CD14-positive monocyte (primary cell): ENCODE measurements at regions not wholly inside any gene's neighbourhood (a gene's known extent, or its start where the extent isn't known, plus 50 kb on each side); places are given as distances from the start of the nearest gene placed in this dataset.

Source experiments
- DNase-seq, 3 donors: peaks; one replicate each; pipeline ENCODE4 v3.0.0-alpha.2; 2011 to 2022
- H2AFZ ChIP-seq: 2 replicates; pipeline ENCODE4 v1.6.0; 2012; ENCODE audit warnings: mild to moderate bottlenecking, low read depth, low read length, inconsistent platforms; ENCODE audit not compliant: insufficient read depth, poor library complexity, severe bottlenecking
- H3K27ac ChIP-seq, 2 donors: 1 replicate in 1 of 2; 2 replicates in 1 of 2; pipeline ENCODE4 v1.5.1; 2012 to 2013; ENCODE audit warnings: low read length in 2 of 2, control low read depth in 1 of 2, inconsistent platforms in 1 of 2, low read depth in 1 of 2, mild to moderate bottlenecking in 1 of 2
- H3K27me3 ChIP-seq, 2 donors: one replicate each; pipeline versions ENCODE4 v1.6.0 to v1.6.1; 2011 to 2013; ENCODE audit warnings: low read length in 2 of 2; ENCODE audit not compliant: control insufficient read depth in 2 of 2, insufficient read depth in 2 of 2
- H3K36me3 ChIP-seq, 2 donors: replicated peaks in 1 of 2; 1 replicate in 1 of 2; 2 replicates in 1 of 2; pipeline versions ENCODE4 v1.5.1 to v1.6.1; 2012 to 2013; ENCODE audit warnings: low read length in 2 of 2, control low read depth in 1 of 2, inconsistent platforms in 1 of 2, mild to moderate bottlenecking in 1 of 2; ENCODE audit not compliant: insufficient read depth in 2 of 2, control insufficient read depth in 1 of 2
- H3K4me1 ChIP-seq, 2 donors: 1 replicate in 1 of 2; 2 replicates in 1 of 2; pipeline versions ENCODE4 v1.5.1 to v1.6.1; 2012 to 2013; ENCODE audit warnings: low read length in 2 of 2, control low read depth in 1 of 2, inconsistent platforms in 1 of 2, mild to moderate bottlenecking in 1 of 2, moderate library complexity in 1 of 2; ENCODE audit not compliant: insufficient read depth in 2 of 2, control insufficient read depth in 1 of 2
- H3K4me2 ChIP-seq: replicated peaks from 2 replicates; pipeline ENCODE3; 2012; ENCODE audit warnings: low read length, moderate library complexity, mild to moderate bottlenecking; ENCODE audit not compliant: poor library complexity, severe bottlenecking; ENCODE audit errors: extremely low read depth
- H3K4me3 ChIP-seq, 3 experiments: fragments of 200-600 bp in 1 of 3; sonication (generic) in 1 of 3; replicated peaks in 1 of 3; 1 replicate in 2 of 3; 2 replicates in 1 of 3; pipeline ENCODE4 v1.5.1; 2011 to 2013; ENCODE audit warnings: low read length in 3 of 3, mild to moderate bottlenecking in 3 of 3, control low read depth in 2 of 3, low read depth in 2 of 3, inconsistent platforms in 1 of 3, moderate library complexity in 1 of 3
- H3K79me2 ChIP-seq: 2 replicates; pipeline ENCODE4 v1.6.0; 2012; ENCODE audit warnings: mild to moderate bottlenecking, control low read depth, inconsistent platforms, low read length, moderate library complexity; ENCODE audit not compliant: insufficient read depth
- H3K9ac ChIP-seq: 2 replicates; pipeline ENCODE4 v1.6.0; 2017; ENCODE audit warnings: low read length, mild to moderate bottlenecking; ENCODE audit not compliant: insufficient read depth, poor library complexity, severe bottlenecking
- H3K9me3 ChIP-seq, 2 donors: replicated peaks in 1 of 2; 1 replicate in 1 of 2; 2 replicates in 1 of 2; pipeline versions ENCODE4 v1.5.1 to v1.6.1; 2012 to 2013; ENCODE audit warnings: low read length in 2 of 2, control low read depth in 1 of 2; ENCODE audit not compliant: control insufficient read depth in 1 of 2, insufficient read depth in 1 of 2
- H4K20me1 ChIP-seq: 2 replicates; pipeline ENCODE4 v1.6.0; 2012; ENCODE audit warnings: mild to moderate bottlenecking, low read length, control low read depth, moderate library complexity; ENCODE audit not compliant: insufficient read depth
- H3K27ac Mint-ChIP-seq, 7 donors: one replicate each; pipeline ENCODE4 v1.8.0; 2020; ENCODE audit warnings: mild to moderate bottlenecking in 7 of 7, mixed read lengths in 7 of 7, moderate library complexity in 6 of 7, inconsistent platforms in 2 of 7
- H3K27me3 Mint-ChIP-seq, 3 donors: one replicate each; pipeline ENCODE4 v1.8.0; 2021 to 2022; ENCODE audit warnings: low read depth in 3 of 3, mild to moderate bottlenecking in 3 of 3, mixed read lengths in 3 of 3, moderate library complexity in 3 of 3, inconsistent platforms in 1 of 3
- H3K36me3 Mint-ChIP-seq, 2 donors: one replicate each; pipeline ENCODE4 v1.8.0; 2020; ENCODE audit warnings: mixed read lengths in 2 of 2, inconsistent platforms in 1 of 2, mild to moderate bottlenecking in 1 of 2
- H3K4me1 Mint-ChIP-seq: one replicate; pipeline ENCODE4 v1.8.0; 2020; ENCODE audit warnings: mild to moderate bottlenecking, mixed read lengths
- H3K4me3 Mint-ChIP-seq, 2 donors: one replicate each; pipeline ENCODE4 v1.8.0; 2020; ENCODE audit warnings: mild to moderate bottlenecking in 2 of 2, mixed read lengths in 2 of 2, moderate library complexity in 1 of 2
- H3K9me3 Mint-ChIP-seq, 7 donors: one replicate each; pipeline ENCODE4 v1.8.0; 2020 to 2022; ENCODE audit warnings: mixed read lengths in 7 of 7, mild to moderate bottlenecking in 6 of 7, moderate library complexity in 6 of 7, inconsistent platforms in 2 of 7
- WGBS: methylation state at CpG from one replicate; pipeline ENCODE4 v1.1.5; 2013; ENCODE audit warnings: missing lambda C conversion rate; ENCODE audit not compliant: insufficient coverage; 5-methylcytosine and 5-hydroxymethylcytosine counted together
- intact Hi-C, 2 donors: fragments of 100-400 bp; cut with micrococcal nuclease; formaldehyde crosslinking; loops; one replicate each; pipeline versions ENCODE4 v1.15.0 to v1.15.1; 2023
- TF ChIP-seq, protein P1 (sequence below): fragments of 200-600 bp; IDR thresholded peaks from one replicate; pipeline ENCODE4 v1.8.0; 2022; ENCODE audit warnings: antibody characterized with exemption, mild to moderate bottlenecking

- Histone ChIP-seq H3K36me3 (no peaks in the 10 kb centered on the region), H3K79me2 (no peaks in the 10 kb centered on the region), H4K20me1 (no peaks in the 10 kb centered on the region), H2AFZ (no peak overlapping the region), H3K4me1 (no peaks in the 10 kb centered on the region), H3K4me3 (no peak overlapping the region), H3K4me2 (no peak overlapping the region), H3K27me3 (no peaks in the 10 kb centered on the region), H3K9ac (no peak overlapping the region), H3K9me3 (no peaks in the 10 kb centered on the region), H3K27ac (no peak overlapping the region)
- WGBS: no CpG with 5 or more reads among the region's 3 CpGs
- no peaks in the 10 kb centered on the region for H3K36me3 Mint-ChIP-seq
- peaks cover 0 to 4% (median 2%) of the 10 kb centered on the region in 3 donors for H3K27me3 Mint-ChIP-seq
- H3K9me3 Mint-ChIP-seq: peaks cover 0 to 2% (median 0%) of the 10 kb centered on the region in 7 donors
- no peak for DNase-seq
- no peak overlapping the region for H3K4me3 Mint-ChIP-seq
- intact Hi-C loops: no loop called here
- H3K4me1 Mint-ChIP-seq: no peaks in the 10 kb centered on the region
- no peak overlapping the region for H3K27ac Mint-ChIP-seq
- TF ChIP-seq, protein P1, sequence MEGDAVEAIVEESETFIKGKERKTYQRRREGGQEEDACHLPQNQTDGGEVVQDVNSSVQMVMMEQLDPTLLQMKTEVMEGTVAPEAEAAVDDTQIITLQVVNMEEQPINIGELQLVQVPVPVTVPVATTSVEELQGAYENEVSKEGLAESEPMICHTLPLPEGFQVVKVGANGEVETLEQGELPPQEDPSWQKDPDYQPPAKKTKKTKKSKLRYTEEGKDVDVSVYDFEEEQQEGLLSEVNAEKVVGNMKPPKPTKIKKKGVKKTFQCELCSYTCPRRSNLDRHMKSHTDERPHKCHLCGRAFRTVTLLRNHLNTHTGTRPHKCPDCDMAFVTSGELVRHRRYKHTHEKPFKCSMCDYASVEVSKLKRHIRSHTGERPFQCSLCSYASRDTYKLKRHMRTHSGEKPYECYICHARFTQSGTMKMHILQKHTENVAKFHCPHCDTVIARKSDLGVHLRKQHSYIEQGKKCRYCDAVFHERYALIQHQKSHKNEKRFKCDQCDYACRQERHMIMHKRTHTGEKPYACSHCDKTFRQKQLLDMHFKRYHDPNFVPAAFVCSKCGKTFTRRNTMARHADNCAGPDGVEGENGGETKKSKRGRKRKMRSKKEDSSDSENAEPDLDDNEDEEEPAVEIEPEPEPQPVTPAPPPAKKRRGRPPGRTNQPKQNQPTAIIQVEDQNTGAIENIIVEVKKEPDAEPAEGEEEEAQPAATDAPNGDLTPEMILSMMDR: no peak
Measured at GRCh38 chr5:113660206-113660605, 146.7 kb downstream of the YTHDC2 start.

GRCh38 chr5:113660706-113661250 lies 147.3 kb downstream of the YTHDC2 start:
- H3K4me1 Mint-ChIP-seq: no peaks in the 10 kb centered on the region
- intact Hi-C loops: no loop called here

More at GRCh38 chr5:113660706-113661250, 147.3 kb downstream of the YTHDC2 start:
- Histone ChIP-seq H3K4me1 (no peaks in the 10 kb centered on the region), H3K9me3 (no peaks in the 10 kb centered on the region), H3K27ac (no peak overlapping the region), H3K9ac (no peak overlapping the region), H2AFZ (no peak overlapping the region), H3K4me3 (no peak overlapping the region), H3K4me2 (no peak overlapping the region), H3K79me2 (no peaks in the 10 kb centered on the region), H3K27me3 (no peaks in the 10 kb centered on the region), H3K36me3 (no peaks in the 10 kb centered on the region), H4K20me1 (no peaks in the 10 kb centered on the region)
- Mint-ChIP-seq H3K4me3 (no peak overlapping the region), H3K27me3 (peaks cover 0 to 4% (median 2%) of the 10 kb centered on the region in 3 donors), H3K36me3 (no peaks in the 10 kb centered on the region), H3K9me3 (peaks cover 0 to 2% (median 0%) of the 10 kb centered on the region in 7 donors), H3K27ac (no peak overlapping the region)
- no peak for DNase-seq
- TF ChIP-seq, protein P1: no peak
- WGBS: 88% methylated on average over 1 of the region's 1 CpG
